Parathyroid adenoma (tissue), 2 donors: ENCODE measurements at regions not wholly inside any gene's neighbourhood (a gene's known extent, or its start where the extent isn't known, plus 50 kb on each side); places are given as distances from the start of the nearest gene placed in this dataset.

Experiments
- H2AFZ ChIP-seq: fragments of 300-600 bp; sonication (generic); one replicate; pipeline ENCODE4 v1.7.0; 2017; ENCODE audit warnings: antibody characterized with exemption, mild to moderate bottlenecking
- H3K27ac ChIP-seq: fragments of 300-600 bp; sonication (generic); one replicate; pipeline ENCODE4 v1.7.0; 2017
- H3K27me3 ChIP-seq: fragments of 300-600 bp; sonication (generic); one replicate; pipeline ENCODE4 v1.7.0; 2017; ENCODE audit warnings: low read length; ENCODE audit not compliant: control insufficient read depth, insufficient read depth
- H3K36me3 ChIP-seq: fragments of 300-600 bp; sonication (generic); one replicate; pipeline ENCODE4 v1.7.0; 2017; ENCODE audit warnings: low read length; ENCODE audit not compliant: control insufficient read depth, insufficient read depth
- H3K4me1 ChIP-seq: fragments of 300-600 bp; sonication (generic); one replicate; pipeline ENCODE4 v1.7.0; 2017; ENCODE audit warnings: control low read depth
- H3K4me2 ChIP-seq: fragments of 300-600 bp; sonication (generic); one replicate; pipeline ENCODE4 v1.7.0; 2017; ENCODE audit warnings: low read length
- H3K4me3 ChIP-seq: fragments of 300-600 bp; sonication (generic); one replicate; pipeline ENCODE4 v1.7.0; 2017; ENCODE audit warnings: low read depth, low read length
- H3K79me2 ChIP-seq: fragments of 300-600 bp; sonication (generic); one replicate; pipeline ENCODE4 v1.7.0; 2017; ENCODE audit warnings: control low read depth
- H3K9ac ChIP-seq: fragments of 300-600 bp; sonication (generic); one replicate; pipeline ENCODE4 v1.7.0; 2017; ENCODE audit warnings: mild to moderate bottlenecking
- H3K9me3 ChIP-seq: fragments of 300-600 bp; sonication (generic); one replicate; pipeline ENCODE4 v1.7.0; 2017; ENCODE audit warnings: low read length; ENCODE audit not compliant: control insufficient read depth
- CTCF ChIP-seq: fragments of 300-600 bp; sonication (generic); IDR thresholded peaks from one replicate; pipeline ENCODE4 v1.7.0; 2017; ENCODE audit warnings: antibody characterized with exemption, mild to moderate bottlenecking
- donor health status: primary hyperparathyroidism.

GRCh38 chr1:115225993-115226685 lies 111.9 kb downstream of the NGF start:
- no peaks in the 10 kb centered on the region for H3K36me3 ChIP-seq
- TF ChIP-seq CTCF = no peak
- H2AFZ ChIP-seq = no peak overlapping the region
- no peak overlapping the region for H3K4me2 ChIP-seq
- no peaks in the 10 kb centered on the region for H3K4me1 ChIP-seq
- no peak overlapping the region for H3K9ac ChIP-seq
- H3K79me2 ChIP-seq = no peaks in the 10 kb centered on the region
- H3K27me3 ChIP-seq = no peaks in the 10 kb centered on the region
- H3K9me3 ChIP-seq = no peaks in the 10 kb centered on the region
- H3K27ac ChIP-seq = no peak overlapping the region
- no peak overlapping the region for H3K4me3 ChIP-seq

- H3K36me3 ChIP-seq = no peaks in the 10 kb centered on the region
- no peaks in the 10 kb centered on the region for H3K9me3 ChIP-seq
- no peak overlapping the region for H2AFZ ChIP-seq
- no peak overlapping the region for H3K27ac ChIP-seq
- H3K4me3 ChIP-seq = no peak overlapping the region
- H3K9ac ChIP-seq = no peak overlapping the region
- no peak overlapping the region for H3K4me2 ChIP-seq
- H3K4me1 ChIP-seq = no peaks in the 10 kb centered on the region
- H3K27me3 ChIP-seq = no peaks in the 10 kb centered on the region
- no peak for TF ChIP-seq CTCF
- no peaks in the 10 kb centered on the region for H3K79me2 ChIP-seq
These were observed 113.4 kb downstream of the NGF start for GRCh38 chr1:115224636-115225035.

GRCh38 chr1:115222616-115223402 lies 115.2 kb downstream of the NGF start:
- Histone ChIP-seq H3K4me3 (no peak overlapping the region), H3K4me2 (no peak overlapping the region), H3K27me3 (no peaks in the 10 kb centered on the region), H3K9me3 (no peaks in the 10 kb centered on the region), H3K4me1 (no peaks in the 10 kb centered on the region), H3K79me2 (no peaks in the 10 kb centered on the region), H2AFZ (no peak overlapping the region), H3K9ac (no peak overlapping the region), H3K27ac (no peak overlapping the region), H3K36me3 (no peaks in the 10 kb centered on the region)
- no peak for TF ChIP-seq CTCF

- no peaks in the 10 kb centered on the region for H3K79me2 ChIP-seq
- H3K9ac ChIP-seq = no peak overlapping the region
- H3K27me3 ChIP-seq = no peaks in the 10 kb centered on the region
- no peaks in the 10 kb centered on the region for H3K4me1 ChIP-seq
- TF ChIP-seq CTCF = no peak
- no peaks in the 10 kb centered on the region for H3K9me3 ChIP-seq
- no peak overlapping the region for H3K4me3 ChIP-seq
- no peak overlapping the region for H2AFZ ChIP-seq
- H3K36me3 ChIP-seq = no peaks in the 10 kb centered on the region
- H3K4me2 ChIP-seq = no peak overlapping the region
- no peak overlapping the region for H3K27ac ChIP-seq
These were observed 117.4 kb downstream of the NGF start for GRCh38 chr1:115220340-115221270.
